ENCODE measurements at regions not wholly inside any gene's neighbourhood (a gene's known extent, or its start where the extent isn't known, plus 50 kb on each side); places are given as distances from the start of the nearest gene placed in this dataset.
"Not testable (repeated sequence)": the region's sequence is repeated elsewhere in the genome, so short reads cannot be mapped to it uniquely, and the experiment has no call there.

DNA sequence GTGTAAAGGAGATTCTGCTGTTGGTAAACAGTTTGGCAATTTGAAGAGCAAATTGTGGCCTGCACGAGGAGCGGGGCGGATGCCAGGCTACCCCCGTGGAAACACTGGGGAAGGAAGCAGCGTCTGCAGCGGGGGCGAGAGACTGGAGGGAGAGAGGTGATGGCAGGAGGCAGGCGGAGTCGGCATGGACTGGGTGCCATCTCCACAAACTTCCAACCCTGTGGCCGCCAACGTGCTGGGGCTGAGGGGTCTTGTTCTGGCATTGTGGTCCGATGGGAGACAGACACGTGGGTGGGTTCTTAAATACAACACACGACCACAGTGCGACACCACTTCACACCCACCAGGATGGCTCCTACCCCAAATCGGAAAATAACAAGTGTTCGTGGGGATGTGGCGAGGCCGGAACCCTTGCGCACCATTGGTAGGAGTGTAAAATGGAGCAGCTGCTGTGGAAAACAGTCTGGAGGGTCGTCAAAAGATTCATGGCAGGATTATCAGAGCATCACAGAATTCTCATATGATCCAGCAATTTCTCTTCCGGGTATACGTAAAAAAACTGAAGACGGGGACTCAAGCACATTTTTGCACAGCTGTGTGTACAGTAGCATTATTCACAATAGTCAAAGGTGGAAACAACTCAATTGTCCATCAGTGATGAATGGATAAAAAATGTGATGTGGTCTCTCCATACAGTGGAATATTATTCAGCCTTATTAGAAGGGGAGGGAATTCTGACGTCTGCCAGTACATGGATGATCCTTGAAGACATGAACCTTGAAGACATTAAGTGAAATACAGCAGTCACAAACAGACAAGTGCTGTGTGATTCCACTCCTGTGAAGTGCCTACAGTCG lies 82.4 kb upstream of the HPCAL1 start:
- in situ Hi-C loops (cut with HindIII; ENCODE audit: low pct_unique_long_range_greater_than_20kb, low sequenced_read_pairs), result no loop called here

DNA sequence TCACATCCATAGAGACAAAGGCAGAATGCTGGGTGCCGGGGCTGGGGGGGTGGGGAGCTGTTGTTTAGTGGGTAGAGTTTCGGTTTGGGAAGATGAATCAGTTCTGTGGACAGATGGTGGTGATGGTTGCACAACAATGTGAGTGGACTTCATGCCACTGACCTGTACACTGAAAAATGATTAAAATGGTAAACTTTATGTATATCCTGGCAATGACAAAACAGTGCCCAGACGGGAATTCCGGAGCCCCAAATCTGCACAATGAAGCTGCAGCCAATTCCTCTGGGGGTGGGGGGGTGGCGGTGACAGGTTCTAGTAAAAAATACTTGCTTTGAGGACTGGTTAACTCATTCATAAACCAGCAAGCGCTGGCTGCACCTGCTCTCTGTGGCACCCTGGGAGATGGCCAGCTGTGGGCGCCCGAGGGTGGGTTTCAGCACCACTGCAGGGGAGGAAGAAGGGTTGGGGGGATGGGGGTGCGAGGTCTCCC lies 81.8 kb upstream of the HPCAL1 start:
- in situ Hi-C loops (cut with HindIII; ENCODE audit: low pct_unique_long_range_greater_than_20kb, low sequenced_read_pairs), result no loop called here
- no peak for DNase-seq (ENCODE audit: low read depth, low spot score)

More for the DNA sequence above, 82.4 kb upstream of the HPCAL1 start:
- no peak for DNase-seq (ENCODE audit: low read depth, low spot score)

DNA sequence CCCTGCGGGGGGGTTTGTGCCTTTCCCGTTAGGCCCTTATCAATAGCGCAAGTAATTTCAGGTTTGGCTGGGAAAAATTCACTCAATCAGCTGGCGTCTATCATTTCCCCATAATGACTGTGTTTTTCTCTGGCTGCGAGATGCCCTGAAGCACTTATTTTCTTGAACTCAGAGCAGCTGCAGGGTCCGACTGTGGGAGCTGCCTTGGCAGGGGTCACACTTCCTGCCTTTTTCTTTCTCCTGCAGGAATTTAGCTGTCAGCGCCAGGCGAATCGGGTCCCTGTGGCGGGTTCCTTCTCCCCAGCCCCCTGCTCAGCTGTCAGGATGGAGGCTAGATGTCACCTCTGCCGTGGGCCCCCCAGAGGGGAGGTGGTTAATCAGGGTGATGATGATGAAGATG lies 81.3 kb upstream of the HPCAL1 start:
- in situ Hi-C loops (cut with HindIII; ENCODE audit: low pct_unique_long_range_greater_than_20kb, low sequenced_read_pairs), result no loop called here
- DNase-seq (ENCODE audit: low read depth, low spot score), result no peak

DNA sequence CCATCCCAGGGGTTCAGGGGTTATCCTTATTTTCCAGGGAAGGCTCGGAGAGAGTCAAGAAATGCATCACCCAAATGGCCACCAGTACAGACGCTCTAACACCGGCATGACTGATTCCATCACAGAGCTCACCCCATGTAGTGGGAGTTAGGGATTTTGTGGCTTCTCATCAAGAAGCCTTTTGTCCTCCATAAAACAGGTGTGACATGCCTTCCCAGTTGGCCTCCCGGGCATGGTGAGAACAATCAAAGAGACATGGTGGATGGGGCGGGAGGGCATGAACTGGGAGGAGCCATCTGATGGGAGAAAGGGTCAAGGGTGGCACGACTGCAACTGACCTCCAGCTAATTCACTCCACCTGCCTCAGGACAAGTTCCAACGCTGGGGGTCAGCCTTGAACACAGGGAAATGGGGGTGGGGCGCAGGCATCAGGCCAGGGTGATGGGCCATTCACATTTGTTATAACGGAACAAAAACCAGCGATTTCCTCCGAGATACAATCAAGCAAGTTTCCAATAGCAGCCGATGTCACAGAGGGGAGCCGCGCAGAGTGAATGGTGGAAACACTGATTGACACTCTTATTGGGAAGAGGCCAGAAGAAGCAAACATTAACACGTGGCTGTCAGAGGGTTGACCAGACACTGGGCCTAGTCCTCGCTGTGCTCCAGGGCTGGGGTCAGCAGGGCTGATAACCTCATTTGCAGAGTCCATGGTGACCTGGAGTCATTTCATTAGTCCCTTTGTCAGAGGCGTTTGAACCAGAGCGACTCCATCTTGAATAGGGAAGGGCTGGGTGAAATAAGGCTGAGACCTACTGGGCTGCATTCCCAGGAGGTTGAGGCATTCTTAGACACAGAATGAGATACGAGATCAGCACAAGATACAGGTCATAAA lies 80.5 kb upstream of the HPCAL1 start:
- no peak for DNase-seq (ENCODE audit: low read depth, low spot score)
- in situ Hi-C loops (cut with HindIII; ENCODE audit: low pct_unique_long_range_greater_than_20kb, low sequenced_read_pairs), result no loop called here

DNA sequence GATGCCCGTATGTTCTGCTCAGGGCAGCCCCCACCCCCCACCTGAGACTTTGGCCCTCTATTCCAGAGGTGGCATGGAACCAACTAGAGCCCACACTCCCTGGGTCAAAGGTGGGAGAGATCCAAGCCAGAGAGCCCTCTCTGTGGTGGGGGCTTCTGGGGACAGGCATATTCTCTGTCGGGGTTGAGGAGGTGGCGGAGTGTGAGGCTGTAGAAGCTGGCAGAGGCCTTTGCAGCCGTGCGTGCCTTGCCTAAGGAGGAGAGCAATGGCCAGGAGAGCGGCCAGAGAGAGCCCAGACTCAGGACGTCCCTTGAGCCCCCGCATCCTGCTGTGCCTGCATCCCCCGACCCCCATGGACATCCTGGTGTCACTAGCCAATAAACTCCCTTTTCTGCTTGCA lies 79.2 kb upstream of the HPCAL1 start:
- no peak for DNase-seq (ENCODE audit: low read depth, low spot score)
- in situ Hi-C loops (cut with HindIII; ENCODE audit: low pct_unique_long_range_greater_than_20kb, low sequenced_read_pairs), result no loop called here

DNA sequence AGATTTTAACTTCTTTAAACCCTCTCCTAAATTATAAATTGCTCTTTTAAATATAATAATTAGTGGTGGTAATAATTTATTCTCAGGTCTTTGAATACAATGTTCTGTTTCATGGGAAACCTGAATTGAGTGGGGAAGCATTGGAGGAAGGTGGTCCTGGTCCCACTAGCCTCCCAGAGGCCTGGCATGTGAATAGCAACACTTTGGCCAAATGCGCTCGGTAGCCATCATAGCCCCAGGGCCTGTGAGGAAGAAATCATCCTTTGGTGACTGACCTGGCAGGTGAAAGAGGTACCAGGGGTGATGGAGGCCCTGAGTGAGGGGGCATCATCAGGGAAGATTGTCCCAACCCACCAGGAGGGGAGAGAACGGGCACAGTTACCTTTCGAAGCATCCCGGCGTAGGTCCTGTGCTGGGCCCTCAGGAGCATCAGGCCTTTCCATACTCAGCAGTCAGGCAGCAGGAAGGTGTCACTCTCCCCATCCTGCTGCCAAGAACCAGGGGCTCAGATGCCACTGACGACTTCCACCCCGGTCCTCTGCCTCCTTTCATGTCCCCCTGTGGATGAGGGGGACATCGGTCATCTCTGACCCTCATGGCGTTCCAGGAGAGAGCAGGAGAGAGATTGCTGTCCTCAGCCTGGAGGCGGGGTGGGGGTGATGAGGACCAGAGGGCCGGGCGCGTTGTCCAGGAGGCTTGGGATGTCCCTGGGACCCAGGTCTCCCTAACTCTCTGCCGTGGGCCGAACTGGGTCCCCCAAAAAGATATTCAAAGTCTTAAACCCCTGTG lies 78.6 kb upstream of the HPCAL1 start:
- in situ Hi-C loops (cut with HindIII; ENCODE audit: low pct_unique_long_range_greater_than_20kb, low sequenced_read_pairs), result no loop called here
- DNase-seq (ENCODE audit: low read depth, low spot score), result no peak

DNA sequence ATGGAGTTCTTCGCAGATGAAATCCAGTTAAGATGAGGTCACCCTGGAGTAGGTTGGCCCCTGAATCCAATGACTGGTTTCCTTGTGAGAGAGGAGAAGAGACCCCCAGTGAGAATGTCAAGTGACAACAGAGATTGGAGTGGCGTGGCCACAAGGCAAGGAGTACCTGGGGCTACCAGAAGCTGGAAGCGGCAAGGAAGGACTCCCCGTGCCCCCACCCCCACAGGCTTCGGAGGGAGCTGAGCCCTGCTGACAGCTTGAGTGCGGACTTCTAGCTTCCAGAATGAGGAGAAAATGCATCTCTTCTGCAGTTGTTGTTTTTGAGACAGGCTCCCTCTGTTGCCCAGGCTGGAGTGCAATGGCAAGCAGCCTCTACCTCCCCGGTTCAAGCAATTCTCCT lies 78.0 kb upstream of the HPCAL1 start:
- in situ Hi-C loops (cut with HindIII; ENCODE audit: low pct_unique_long_range_greater_than_20kb, low sequenced_read_pairs), result no loop called here
- DNase-seq (ENCODE audit: low read depth, low spot score), result no peak

DNA sequence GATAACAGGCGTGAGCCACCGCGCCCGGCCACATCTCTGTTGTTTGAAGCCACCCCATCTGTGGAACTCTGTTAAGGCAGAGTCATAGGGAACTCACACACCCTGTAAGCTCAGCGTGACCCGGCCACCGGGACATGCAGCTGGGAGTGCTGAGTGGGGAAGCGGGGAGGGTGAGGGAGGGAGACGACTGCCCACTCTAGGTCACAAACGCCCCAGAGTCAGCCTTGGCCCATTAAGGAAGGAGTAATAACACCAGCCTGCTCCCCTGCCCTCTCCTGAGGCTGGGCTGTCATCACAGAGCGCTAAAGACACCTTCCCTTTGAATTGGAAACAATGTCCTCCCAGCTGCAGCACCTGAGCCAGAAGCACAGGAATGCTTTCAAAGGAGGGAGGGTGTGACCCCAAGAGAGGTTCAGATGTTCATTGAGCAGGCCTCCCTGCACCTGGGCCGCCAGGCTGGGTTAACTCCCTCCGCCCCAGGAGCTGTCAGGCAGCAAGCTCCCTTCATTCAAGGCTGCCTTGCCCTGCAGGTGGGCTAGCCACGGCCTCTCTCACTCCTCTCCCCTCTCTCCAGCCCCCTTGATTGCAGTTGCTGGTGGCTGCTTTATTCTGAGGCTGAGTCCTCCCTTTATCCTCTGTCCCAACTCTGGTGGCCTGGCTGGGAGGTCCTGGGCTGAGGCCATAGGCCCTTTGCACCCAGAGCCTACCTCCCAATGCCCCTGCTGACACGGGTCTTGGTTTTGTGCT lies 77.2 kb upstream of the HPCAL1 start:
- in situ Hi-C loops (cut with HindIII; ENCODE audit: low pct_unique_long_range_greater_than_20kb, low sequenced_read_pairs), result no loop called here
- no peak for DNase-seq (ENCODE audit: low read depth, low spot score)

DNA sequence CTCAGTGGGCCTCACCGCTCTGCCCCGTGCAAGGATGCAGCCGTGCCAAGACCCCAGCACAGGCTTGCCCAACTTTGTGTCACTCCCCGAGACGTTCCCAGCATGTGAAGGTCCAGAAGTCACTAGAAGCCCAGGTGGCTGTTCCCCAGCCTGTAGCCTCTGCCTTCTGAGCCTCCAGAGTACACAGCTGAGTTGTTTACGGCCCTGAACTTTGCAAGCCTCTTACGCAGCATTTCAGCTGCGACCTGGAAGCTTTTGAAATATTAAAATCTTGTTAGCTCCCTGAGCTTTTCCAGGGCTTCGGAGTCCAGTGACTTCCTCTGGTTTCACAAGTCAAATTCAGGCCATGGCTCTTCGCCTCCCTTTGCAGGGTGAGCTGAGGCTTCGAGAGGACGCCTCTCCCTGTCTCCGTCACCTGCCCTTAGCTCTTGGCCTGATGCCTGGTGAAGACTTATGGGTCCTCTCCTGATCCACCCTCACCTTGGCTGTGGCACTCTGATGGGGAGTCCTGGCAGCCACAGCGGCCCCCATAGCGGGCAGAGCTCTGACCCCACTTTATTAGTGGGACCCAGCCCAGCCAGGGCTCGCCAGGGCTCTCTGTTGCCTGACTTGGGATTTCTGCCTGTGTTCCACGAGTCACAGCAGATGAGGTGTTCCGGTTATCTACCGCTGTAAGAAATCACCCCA lies 76.5 kb upstream of the HPCAL1 start:
- DNase-seq (ENCODE audit: low read depth, low spot score), result no peak
- in situ Hi-C loops (cut with HindIII; ENCODE audit: low pct_unique_long_range_greater_than_20kb, low sequenced_read_pairs), result no loop called here

DNA sequence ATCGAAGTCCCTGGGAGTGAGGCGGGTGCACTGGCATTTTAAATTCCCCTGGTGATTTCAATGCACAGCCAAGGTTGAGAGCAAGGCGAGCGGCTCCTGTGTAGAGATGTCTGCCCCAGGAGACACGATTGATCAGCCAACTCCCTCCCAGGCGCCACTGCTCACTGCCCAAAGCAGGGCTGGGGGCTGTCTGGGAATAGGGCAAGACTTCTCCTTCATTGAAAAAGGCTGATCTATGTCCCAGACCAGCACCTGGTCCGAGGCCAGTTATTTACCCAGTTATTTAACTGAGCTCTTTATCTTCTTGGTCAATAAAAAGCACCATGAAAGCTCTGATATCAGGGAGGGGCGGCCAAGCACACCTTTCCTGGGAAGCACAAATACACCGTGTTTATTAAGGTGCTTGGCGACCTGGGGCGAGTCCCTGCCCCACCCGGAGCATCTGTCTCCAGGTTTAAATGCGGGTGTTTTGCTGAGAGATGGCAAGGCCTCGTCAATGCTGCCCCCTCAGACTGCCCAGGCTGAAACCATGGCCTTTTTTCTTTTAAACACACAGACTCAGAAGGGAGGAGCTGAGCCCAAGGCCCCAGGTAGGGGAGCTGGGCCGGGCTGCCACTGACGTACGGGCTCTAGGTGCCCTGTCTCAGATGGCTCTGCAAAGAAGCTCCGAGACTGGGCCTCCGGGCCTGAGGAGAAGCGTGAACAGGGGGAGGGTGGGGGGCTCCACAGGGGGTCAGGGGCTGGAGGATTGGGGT lies 73.9 kb upstream of the HPCAL1 start:
- in situ Hi-C loops (cut with HindIII; ENCODE audit: low pct_unique_long_range_greater_than_20kb, low sequenced_read_pairs), result no loop called here

DNA sequence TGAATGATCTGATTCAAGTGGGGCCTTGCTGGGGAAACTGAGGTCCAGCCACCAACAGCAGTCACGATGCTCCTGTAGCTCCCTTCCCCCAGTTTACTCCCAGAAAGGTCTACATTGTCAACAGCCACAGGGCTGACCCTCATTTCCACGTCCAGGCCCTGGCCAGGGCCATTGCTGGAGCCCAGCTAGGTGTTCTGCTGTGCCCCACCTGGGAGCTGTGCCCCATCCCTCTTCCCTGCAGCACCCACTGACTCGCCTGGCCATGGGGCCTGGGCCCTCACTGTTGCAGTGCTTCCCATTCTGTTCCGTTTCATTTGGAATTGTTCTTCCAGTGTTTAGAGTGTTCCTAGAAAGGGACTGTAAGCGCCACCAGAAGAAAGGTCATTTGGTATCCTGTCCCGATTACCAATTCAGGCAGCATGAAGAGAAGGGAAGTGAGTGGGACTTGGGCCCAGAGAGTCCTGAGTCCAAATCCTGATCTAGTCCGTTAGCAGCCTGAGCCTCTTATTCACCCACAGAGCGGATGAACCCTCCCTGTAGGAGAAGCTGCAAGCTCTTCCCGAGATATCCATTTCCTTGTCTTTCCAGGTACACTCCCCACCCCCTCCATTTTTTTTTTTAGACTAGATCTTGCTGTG lies 73.1 kb upstream of the HPCAL1 start:
- no peak for DNase-seq (ENCODE audit: low read depth, low spot score)
- in situ Hi-C loops (cut with HindIII; ENCODE audit: low pct_unique_long_range_greater_than_20kb, low sequenced_read_pairs), result no loop called here

More for the DNA sequence above, 73.9 kb upstream of the HPCAL1 start:
- no peak for DNase-seq (ENCODE audit: low read depth, low spot score)

DNA sequence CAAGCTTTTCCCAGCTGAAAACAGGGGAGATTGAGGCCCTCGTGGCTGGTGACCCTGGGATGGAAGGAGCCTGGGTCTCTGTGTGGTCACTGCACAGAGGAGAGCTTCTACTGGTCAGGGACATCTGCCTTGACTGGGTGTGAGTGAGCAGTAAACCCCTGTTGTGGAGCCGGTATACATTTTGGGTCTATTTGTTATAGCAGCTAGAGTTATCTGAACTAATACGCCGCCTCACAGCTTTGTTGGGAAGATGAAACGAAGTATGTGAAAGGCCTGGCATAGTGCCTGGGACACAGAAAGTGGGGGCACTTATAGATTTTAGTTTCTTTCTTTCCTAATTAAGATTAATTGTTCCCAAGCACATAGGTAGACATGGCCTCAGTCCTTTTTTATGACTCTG lies 72.2 kb upstream of the HPCAL1 start:
- in situ Hi-C loops (cut with HindIII; ENCODE audit: low pct_unique_long_range_greater_than_20kb, low sequenced_read_pairs), result no loop called here
- no peak for DNase-seq (ENCODE audit: low read depth, low spot score)

DNA sequence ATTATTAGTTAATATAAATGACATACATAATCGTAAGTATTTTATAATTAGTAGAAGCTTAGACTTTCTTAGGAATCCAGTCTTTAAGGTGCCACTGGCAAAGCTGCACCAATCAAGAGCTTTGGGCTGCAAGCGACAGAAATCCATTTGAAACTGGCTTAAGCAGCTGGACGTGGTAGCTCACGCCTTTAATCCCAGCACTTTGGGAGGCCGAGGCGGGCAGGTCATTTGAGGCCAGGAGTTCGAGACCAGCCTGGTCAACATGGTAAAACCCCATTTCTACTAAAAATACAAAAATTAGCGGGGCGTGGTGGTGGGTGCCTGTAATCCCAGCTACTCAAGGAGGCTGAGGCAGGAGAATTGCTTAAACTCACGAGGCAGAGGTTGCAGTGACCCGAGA lies 71.8 kb upstream of the HPCAL1 start:
- DNase-seq (ENCODE audit: low read depth, low spot score); in situ Hi-C loops (cut with HindIII; ENCODE audit: low pct_unique_long_range_greater_than_20kb, low sequenced_read_pairs): not testable (repeated sequence)

DNA sequence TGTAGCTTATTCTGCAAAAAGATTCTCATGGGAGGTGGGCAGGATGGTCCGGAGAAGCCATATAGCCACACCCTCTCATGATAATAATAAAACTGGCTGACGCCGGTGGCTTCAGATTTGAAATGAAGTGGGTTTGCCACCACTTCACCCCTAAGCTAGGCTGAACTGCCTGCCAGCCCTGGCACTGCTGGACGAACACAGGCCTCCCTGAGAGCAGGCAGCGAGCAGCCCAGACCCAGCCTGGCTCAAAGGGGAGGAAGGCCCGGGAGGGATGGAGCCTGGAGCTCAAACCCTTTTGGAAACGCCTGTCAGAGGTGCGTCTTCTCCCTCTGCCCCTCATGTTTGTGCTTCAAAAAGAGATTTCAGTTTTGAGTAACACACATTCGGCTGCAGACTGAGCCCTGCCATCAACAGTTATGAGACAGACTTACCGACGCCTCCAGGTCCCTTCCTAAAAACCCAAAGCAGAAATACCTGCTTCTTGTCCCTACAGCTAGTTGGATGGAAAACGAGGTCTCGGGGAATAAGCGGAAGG lies 71.1 kb upstream of the HPCAL1 start:
- in situ Hi-C loops (cut with HindIII; ENCODE audit: low pct_unique_long_range_greater_than_20kb, low sequenced_read_pairs), result no loop called here
- no peak for DNase-seq (ENCODE audit: low read depth, low spot score)

DNA sequence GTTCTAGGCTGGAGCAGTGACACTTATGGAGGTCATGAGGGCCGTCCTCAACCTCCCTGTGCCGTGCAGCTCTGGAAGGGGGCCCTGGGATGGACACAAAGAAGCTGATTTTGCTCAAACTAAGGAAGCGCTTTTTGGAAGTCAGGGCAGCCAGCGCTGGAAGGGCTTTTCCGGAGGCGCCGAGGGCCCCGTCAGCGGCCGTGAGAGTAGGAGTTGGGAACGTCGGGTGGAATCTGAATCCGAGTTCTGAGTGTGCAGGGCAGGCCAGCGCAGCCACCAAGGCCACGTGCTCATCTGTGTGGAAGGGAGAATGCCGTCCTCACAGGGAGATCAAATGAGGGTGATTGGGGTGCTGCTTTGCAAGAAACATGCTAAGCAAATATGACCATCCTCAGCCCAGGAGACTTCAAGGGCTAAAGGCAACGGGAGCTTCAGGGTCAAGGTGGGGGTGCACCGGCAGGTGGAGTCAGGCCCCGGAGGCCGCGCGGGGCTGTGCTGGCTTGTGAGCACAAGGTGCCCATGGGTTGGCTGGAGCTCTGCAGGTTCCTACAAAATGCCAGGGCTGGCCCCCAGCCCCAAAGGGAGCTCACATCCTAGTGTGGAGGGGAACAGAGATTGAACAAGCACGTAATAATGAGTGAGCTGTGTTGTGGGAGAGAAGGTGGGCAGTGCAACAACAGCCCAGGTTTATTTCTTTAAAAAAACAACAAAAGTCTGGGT lies 70.4 kb upstream of the HPCAL1 start:
- DNase-seq (ENCODE audit: low read depth, low spot score), result no peak
- in situ Hi-C loops (cut with HindIII; ENCODE audit: low pct_unique_long_range_greater_than_20kb, low sequenced_read_pairs), result no loop called here

Data from SK-MEL-5 (cell line).